ENCODE measurements at regions not wholly inside any gene's neighbourhood (a gene's known extent, or its start where the extent isn't known, plus 50 kb on each side); places are given as distances from the start of the nearest gene placed in this dataset.

DNA sequence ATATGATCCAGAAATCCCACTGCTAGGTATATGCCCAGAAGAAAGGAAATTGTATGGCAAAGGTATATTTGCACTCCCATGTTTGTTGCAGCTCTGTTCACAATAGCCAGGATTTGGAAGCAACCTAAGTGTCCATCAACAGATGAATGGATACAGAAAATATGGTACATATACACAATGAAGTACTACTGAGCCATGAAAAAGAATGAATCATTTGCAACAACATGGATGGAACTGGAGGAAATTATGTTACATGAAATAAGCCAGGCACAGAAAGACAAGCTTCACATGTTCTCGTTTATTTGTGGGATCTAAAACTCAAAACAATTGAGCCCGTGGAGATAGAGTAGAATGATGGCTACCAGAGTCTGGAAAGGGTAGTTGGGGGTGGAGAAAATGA is 55.5 kb upstream of the BDH1 start:
- TF ChIP-seq, protein P1, sequence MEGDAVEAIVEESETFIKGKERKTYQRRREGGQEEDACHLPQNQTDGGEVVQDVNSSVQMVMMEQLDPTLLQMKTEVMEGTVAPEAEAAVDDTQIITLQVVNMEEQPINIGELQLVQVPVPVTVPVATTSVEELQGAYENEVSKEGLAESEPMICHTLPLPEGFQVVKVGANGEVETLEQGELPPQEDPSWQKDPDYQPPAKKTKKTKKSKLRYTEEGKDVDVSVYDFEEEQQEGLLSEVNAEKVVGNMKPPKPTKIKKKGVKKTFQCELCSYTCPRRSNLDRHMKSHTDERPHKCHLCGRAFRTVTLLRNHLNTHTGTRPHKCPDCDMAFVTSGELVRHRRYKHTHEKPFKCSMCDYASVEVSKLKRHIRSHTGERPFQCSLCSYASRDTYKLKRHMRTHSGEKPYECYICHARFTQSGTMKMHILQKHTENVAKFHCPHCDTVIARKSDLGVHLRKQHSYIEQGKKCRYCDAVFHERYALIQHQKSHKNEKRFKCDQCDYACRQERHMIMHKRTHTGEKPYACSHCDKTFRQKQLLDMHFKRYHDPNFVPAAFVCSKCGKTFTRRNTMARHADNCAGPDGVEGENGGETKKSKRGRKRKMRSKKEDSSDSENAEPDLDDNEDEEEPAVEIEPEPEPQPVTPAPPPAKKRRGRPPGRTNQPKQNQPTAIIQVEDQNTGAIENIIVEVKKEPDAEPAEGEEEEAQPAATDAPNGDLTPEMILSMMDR (IDR thresholded peaks at IDR 0.05) = no peak
- TF ChIP-seq EP300 (IDR thresholded peaks at IDR 0.05) = no peak

Data from tibial nerve (tissue), 4 donors.